ENCODE measurements at regions not wholly inside any gene's neighbourhood (a gene's known extent, or its start where the extent isn't known, plus 50 kb on each side); places are given as distances from the start of the nearest gene placed in this dataset.

GRCh38 chr3:95460274-95460673, 1354.1 kb upstream of the EPHA6 start:
- POLR2A ChIA-PET, result no interaction called here
- no peak for TF ChIP-seq ZNF157 (tag by site-specific recombination; IDR thresholded peaks at IDR 0.05)
- TF ChIP-seq, protein P1, sequence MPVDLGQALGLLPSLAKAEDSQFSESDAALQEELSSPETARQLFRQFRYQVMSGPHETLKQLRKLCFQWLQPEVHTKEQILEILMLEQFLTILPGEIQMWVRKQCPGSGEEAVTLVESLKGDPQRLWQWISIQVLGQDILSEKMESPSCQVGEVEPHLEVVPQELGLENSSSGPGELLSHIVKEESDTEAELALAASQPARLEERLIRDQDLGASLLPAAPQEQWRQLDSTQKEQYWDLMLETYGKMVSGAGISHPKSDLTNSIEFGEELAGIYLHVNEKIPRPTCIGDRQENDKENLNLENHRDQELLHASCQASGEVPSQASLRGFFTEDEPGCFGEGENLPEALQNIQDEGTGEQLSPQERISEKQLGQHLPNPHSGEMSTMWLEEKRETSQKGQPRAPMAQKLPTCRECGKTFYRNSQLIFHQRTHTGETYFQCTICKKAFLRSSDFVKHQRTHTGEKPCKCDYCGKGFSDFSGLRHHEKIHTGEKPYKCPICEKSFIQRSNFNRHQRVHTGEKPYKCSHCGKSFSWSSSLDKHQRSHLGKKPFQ (tag by site-specific recombination; IDR thresholded peaks at IDR 0.05), result no peak
- TF ChIP-seq ZNF433 (tag by site-specific recombination; IDR thresholded peaks at IDR 0.05; ENCODE audit: low read depth), result no peak
- no peak for TF ChIP-seq ZNF518A (tag by site-specific recombination; conservative IDR thresholded peaks at IDR 0.05; ENCODE audit: low read depth)
- no peak for TF ChIP-seq ZNF274 (IDR thresholded peaks at IDR 0.05; ENCODE audit: low read length)
- TF ChIP-seq ZNF274 (tag by site-specific recombination; IDR thresholded peaks at IDR 0.05; ENCODE audit: borderline replicate concordance), result no peak
- no peak for TF ChIP-seq ZNF621 (tag by site-specific recombination; IDR thresholded peaks at IDR 0.05)
- TF ChIP-seq SCRT2 (tag by site-specific recombination; IDR thresholded peaks at IDR 0.05), result no peak
- no peak for TF ChIP-seq ZNF785 (tag by site-specific recombination; IDR thresholded peaks at IDR 0.05)
- TF ChIP-seq SP7 (tag by site-specific recombination; IDR thresholded peaks at IDR 0.05), result no peak
- TF ChIP-seq ZNF560 (tag by site-specific recombination; IDR thresholded peaks at IDR 0.05; ENCODE audit: borderline replicate concordance), result no peak
- no peak for TF ChIP-seq ZNF792 (tag by site-specific recombination; IDR thresholded peaks at IDR 0.05)
- TF ChIP-seq SALL2 (tag by site-specific recombination; IDR thresholded peaks at IDR 0.05; ENCODE audit: borderline replicate concordance), result no peak
- TF ChIP-seq ZNF624 (tag by site-specific recombination; IDR thresholded peaks at IDR 0.05), result no peak
- no peak for TF ChIP-seq KLF10 (tag by site-specific recombination; IDR thresholded peaks at IDR 0.05)
- no peak for TF ChIP-seq ZBTB10 (tag by site-specific recombination; IDR thresholded peaks at IDR 0.05)
- no peak for TF ChIP-seq MYNN (tag by site-specific recombination; IDR thresholded peaks at IDR 0.05; ENCODE audit: borderline replicate concordance)
- TF ChIP-seq, protein P2, sequence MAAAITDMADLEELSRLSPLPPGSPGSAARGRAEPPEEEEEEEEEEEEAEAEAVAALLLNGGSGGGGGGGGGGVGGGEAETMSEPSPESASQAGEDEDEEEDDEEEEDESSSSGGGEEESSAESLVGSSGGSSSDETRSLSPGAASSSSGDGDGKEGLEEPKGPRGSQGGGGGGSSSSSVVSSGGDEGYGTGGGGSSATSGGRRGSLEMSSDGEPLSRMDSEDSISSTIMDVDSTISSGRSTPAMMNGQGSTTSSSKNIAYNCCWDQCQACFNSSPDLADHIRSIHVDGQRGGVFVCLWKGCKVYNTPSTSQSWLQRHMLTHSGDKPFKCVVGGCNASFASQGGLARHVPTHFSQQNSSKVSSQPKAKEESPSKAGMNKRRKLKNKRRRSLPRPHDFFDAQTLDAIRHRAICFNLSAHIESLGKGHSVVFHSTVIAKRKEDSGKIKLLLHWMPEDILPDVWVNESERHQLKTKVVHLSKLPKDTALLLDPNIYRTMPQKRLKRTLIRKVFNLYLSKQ (tag by site-specific recombination; IDR thresholded peaks at IDR 0.05; ENCODE audit: borderline replicate concordance), result no peak
- no peak for TF ChIP-seq ZNF140 (tag by site-specific recombination; IDR thresholded peaks at IDR 0.05)
- CTCF ChIA-PET, result no interaction called here
- Histone ChIP-seq H3K4me3 (ENCODE audit: low read depth, low read length) (no peak overlapping the region), H3K9me3 (ENCODE audit: control insufficient read depth, insufficient read depth, low read depth, low read length) (no peaks in the 10 kb centered on the region), H3K27ac (ENCODE audit: extremely low read depth, low read depth, low read length) (no peak overlapping the region), H3K36me3 (ENCODE audit: control insufficient read depth in 2 of 2, insufficient read depth in 1 of 2, low read length in 2 of 2) (no peaks in the 10 kb centered on the region), H3K4me1 (ENCODE audit: control insufficient read depth, insufficient read depth, low read length) (no peaks in the 10 kb centered on the region)

All from HEK293 (cell line).